HuH-7 (cell line): ENCODE measurements at regions not wholly inside any gene's neighbourhood (a gene's known extent, or its start where the extent isn't known, plus 50 kb on each side); places are given as distances from the start of the nearest gene placed in this dataset.

Source experiments
- DNase-seq: peaks from one replicate; pipeline ENCODE4 v3.0.0; 2011; ENCODE audit warnings: low spot score

DNA sequence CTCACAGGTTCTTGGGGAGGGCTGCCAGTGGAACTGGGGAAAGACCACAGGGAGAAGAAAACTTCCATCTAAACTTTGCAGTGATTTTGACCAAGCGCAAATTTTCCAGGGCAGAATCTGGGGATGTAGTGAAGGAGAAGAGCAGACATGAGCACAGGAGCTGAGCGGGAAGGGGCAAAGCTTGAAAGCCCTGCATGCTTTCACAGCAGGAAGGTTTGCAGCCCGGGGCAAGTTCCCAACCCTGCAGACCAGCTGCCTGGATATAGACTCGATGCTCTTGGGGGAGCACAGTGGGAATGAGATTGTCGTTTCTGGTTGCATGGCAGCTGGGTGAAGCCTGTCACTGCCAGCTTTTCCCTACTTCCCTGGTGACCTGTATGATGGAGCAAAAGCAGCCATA is 276.8 kb upstream of the RORB start:
- DNase-seq, result no peak

DNA sequence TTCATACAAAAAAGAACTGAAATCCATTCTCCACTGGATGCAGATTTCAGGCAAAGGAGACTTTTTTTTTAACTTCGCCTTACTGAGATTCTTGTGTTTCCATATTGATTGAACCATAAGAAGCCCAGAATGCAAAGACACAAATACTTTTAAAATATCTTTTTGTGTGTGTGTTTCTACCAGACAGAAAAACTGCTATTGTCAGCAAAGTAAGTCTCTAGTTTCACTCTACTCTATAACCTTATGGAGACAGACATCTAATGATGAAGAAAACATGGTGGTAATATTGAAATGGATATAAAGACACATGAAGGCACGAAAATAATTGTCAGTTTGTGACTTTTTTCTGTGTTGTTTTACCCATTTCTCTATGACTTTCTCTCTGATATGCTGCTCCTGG is 260.3 kb upstream of the RORB start:
- no peak for DNase-seq

DNA sequence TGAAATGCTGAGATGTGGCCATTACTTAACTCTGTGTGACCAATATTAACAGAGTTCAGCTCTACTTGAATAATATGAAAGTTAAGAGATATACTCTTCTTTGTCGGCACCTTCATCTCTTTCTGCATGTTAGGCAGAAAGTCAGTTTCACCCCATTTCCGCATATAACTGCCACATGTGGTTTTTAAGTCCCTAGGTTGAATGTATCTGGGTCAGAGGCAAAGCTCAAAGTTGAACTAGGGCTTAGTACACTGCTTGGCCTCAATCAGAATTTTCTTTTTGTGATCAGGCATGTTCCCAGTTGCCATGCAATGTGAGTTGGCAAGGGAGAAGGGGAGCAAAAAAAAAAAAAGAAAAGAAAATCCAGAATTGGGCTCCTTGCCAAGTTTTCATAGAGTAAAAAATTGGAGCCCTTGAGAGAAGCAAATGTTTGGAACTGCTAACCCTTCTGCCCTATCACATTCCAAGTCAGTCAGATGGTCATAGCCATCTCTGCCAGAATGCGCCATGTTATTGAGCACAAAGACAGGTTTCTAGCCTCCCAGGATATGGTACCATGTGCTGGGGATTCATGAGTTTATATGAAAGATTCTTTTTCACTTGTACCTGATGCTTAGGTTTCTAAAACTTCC is 251.2 kb upstream of the RORB start:
- no peak for DNase-seq

DNA sequence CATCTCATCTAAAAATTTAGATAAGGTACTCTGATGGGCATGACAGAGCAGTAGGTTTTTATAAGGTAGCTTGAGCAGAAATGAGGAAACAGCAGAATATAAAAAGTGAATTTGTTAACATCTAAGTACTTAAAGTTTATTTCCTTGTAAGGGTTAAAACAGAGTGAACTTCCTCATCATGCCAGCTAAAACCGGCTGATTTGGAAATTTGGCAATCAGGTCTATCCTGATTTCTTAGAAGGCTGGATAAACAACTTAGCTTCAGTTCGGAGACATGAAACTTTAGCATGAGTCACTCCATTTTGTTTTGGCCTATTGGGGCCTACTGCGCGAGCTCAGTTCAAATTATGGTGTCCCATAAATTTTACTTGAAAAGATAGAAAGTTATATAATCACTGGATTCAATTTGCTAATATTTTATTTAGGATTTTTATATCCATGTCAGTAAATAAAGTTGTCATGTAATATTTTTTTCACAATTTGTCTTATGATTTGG is 241.6 kb upstream of the RORB start:
- DNase-seq, result no peak

DNA sequence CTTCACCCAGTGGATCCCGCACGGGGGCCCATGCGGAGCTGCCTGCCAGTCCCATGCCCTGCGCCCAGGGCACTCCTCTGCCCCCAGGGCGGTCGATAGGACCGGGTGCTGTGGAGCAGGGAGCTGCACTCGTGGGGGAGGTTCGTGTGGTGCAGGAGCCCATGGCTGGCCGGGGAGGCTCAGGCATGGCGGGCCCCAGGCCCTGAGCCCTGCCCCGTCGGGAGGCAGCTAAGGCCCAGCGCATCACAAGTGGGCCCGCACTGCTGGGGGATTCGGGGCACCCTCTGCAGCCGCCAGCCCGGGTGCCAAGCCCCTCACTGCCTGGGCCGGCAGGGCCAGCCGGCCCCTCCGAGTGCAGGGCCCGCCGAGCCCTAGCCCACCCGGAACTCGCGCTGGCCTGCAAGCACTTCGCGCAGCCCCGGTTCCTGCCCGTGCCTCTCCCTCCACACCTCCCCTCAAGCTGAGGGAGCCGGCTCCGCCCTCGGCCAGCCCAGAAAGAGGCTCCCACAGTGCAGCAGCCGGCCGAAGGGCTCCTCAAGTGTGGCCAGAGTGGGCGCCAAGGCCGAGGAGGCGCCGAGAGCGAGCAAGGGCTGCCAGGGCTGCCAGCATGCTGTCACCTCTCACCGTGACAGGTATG is 221.1 kb upstream of the RORB start:
- DNase-seq, result no peak

DNA sequence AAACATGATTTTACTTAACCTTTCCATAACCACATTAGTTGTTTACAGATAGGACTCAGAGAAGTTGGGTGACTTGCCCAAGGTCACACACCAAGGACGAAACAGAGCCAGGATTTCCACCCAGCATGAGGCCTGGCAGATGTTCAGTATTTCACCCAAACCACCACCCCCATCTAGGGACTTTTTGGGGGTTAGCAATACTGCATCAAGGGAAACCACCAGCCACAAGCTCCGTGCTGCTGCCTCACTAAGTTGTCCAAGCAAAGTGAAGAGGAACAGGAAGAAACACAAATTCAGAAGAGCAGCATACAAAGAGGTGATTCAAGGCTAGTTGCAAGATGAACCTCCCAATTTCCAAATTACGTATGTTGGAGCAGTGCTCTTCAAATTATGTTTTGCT is 219.6 kb upstream of the RORB start:
- DNase-seq, result no peak

DNA sequence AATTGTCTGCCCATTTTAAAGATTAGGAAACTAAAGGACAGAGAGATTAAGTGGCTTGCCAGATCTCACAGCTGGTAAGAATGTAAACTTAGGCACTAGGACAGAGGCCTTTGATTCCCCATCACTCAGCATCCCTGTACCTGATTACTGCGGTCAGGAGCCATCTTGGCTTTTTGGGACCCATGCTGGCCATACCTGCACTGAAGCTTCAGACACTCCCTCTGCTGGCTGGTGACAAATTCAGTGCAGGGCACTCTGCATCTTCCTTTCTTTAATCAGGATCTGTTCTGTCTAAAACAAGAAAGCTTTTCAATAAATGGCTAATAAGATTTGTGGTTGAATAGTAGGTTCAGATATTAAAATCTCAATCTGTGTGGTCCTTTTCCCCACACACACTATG is 215.5 kb upstream of the RORB start:
- peak; percentile 39 for DNase-seq

DNA sequence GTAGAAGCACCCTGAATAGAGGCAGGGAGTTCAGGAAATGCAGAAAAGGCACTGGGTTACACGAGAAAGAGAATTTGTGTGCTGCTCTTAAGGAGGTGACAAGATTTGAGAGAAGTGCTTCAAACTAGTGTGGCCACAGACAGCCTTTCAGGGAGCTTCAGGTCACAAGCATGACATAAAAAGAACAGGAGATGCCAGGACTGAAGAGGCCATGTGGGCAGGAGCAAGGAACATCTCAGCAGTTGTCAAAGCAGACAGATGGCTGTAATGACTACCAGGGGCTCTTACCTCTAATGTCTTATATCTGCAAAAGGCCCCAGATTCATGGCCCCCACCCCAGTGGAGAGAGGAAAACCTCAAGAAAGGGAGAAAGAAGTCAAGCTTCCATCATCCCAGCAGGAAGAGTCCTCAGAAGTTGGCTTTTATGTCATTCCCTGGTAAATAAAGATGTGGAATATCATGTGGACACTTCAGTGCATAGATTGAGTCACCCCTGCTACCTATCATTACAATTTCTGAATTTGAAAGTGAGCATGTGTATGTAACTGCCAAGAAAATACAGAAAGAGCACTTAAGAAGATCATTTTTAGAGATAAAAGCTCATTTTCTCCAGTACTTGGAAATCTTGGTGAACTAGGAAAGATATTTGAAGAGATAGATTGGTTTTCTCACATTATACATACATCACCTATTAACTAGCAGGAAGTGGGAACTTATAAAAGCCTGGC is 214.4 kb upstream of the RORB start:
- DNase-seq, result no peak

DNA sequence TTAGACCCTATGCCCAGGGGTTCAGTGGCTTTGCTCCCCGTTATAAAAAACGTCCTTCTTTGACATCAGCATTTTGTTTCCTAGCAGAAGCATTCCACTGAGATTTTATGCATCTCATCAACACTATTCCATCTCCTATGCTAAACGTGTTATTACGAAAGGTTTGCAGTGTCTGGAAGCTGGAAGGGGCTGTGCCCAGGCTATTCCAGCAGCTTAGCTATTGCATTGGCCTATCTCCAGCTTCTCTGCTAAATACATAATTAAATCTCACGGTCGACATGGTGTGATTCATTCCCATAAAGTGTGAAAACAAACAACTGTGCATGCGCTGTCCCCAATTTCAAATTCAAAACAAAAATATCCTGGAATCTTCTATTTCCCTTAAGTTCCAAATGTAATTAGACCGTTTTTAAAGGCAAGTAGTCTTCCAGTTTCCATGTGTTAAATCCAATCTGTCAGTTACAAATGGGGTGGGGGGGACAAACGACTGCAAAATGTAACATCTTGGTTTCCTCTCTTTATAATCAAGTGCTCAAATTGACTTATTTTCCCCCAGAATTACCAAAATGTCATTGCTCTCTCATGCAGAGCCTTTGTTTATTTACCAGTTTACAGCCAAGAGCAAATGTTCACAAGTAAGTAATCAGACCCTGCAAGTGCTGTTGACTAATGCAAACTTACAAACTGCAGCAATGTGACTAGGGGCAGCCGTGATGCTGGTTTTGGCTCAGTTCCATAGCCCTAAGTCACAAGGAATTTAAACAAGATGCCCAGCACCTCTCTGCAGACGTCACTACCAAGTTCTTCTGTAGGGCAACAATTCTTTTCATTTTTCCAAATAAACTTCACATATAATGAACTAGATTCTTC is 212.3 kb upstream of the RORB start:
- no peak for DNase-seq

DNA sequence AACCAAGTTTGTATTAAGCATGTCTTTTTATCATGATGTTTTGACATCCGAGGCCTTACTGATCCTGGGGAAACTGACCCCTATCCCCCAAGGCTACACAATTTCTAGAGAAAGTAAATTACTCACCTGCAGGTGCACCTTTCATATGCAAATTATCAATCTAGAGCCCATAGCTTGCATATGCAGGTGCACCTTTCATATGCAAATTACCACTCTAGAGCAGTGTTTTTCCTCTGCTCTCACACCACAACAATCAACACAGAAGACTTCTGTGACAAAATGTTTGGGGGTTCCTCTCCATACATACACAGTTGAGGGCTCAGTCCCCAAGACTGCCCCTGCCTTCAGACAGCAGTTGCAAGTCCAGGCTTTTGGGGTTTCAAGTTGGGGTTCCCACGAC is 203.7 kb upstream of the RORB start:
- DNase-seq, result no peak

DNA sequence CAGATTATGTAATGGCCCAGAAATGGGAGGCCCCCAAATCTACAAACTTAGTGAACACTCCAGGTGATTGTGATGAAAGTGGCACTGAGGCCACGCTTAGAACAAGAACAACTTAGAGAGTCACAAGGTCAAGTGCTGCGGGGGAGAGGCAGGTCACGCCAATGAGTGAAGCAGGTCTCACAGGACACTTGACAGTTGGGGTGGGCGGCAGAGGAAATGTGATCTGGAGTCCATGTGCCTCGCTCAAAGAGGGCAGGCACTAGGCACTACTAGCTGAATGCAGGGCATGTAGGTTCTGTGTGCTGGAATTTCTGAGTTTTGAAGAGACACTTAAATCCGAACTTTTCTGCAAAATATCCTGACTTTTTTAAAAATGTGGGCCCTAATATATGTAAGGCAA is 193.2 kb upstream of the RORB start:
- no peak for DNase-seq

DNA sequence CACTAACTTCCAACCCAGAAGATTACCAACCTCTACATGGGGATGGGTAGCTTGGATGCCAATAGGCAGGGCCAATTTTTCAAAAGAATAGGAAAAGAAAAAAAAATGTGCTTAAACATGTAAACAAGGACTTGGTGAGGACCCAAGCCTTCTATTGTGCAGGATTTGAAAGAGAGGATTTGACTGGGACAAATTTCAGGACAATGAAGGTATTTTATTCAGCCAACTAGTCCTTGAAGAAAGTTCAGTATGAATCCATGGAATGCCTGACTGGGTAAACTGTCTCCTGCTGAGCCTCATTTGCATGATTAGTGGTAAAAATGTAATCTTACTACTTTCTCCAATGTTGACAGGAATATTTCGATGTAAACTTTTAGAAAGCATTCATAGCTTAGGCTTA is 192.5 kb upstream of the RORB start:
- no peak for DNase-seq

DNA sequence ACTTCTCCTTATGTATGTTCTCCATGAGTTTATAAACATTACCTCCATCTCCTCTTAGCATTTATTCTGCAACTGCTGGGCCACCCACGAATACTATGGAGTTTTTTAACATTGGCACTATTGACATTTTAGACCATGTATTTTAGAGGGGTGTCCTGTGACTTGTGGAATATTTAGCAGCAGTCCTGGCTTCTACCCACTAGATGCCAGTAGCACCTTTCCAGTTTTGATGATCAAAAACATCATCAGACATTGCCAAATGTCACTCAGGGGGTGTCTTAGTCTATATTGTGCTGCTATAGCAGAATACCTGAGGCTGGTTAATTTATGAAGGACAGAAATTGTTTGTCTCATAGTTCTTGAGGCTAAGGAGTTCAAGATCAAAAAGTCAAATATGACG is 187.5 kb upstream of the RORB start:
- no peak for DNase-seq

DNA sequence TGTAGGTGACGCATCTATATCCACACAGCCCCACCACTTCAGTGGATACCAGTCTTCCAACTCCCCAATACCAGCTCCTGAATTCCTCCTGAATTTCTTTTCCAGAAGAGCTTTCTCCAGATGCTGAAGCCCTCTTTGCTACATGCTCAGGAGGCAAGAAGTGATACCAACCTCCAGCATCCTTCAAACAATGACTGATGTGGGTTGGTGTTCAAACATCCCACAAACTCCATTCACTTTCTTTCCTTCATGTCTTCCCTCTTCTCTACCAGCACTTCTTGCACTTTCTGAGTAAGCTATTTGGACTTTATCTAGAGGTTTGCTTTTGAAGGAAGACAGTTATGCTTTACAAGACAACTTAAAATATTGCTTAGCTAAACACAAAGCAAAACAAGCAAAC is 179.9 kb upstream of the RORB start:
- no peak for DNase-seq

DNA sequence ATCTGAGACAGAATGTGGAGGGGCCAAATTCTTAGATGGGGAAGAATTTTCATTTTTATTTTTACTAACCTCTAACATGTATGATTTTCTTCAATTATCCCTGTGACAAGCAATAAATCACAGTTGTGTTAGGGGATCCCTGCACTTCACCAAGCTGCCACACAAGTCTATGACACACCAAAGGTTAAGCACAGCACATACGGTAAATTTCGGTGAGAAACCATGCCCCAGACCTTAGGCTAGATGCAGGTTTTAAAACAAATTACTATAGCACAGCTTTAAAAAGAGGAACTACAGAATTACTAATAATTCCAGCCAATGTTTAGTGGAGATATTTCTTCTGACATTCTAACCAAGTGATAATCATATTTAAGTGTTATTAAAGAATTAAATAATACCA is 175.7 kb upstream of the RORB start:
- no peak for DNase-seq

DNA sequence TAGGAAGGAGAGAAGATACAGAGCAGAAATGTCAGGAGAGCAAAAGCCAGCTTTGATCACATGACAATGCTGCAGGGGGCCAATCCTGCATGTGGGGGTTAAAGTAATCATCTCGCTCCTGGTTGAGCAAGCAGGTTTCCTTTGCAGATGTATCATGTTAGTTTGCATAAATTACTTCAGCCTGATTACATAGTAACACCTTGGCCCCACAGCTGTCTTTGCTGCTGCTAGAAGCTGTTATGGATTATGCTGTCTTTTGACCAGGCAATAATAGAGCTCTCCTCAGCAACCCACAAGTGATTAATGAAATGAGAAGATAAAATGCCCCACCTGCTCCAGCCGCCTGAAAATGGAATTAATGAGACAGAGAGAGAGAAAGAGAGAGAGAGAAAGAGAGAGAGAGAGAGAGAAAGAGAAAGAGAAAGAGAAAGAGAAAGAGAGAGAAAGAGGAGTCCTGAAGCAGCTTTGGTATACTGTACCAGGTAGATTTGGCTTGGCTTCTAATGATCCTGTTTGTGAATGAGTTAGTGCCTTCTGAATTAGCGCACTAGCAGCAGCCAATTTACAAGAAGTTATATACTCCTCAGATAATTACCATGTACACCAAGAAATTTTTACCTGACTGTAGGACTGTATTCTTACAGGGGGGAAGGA is 174.3 kb upstream of the RORB start:
- no peak for DNase-seq

DNA sequence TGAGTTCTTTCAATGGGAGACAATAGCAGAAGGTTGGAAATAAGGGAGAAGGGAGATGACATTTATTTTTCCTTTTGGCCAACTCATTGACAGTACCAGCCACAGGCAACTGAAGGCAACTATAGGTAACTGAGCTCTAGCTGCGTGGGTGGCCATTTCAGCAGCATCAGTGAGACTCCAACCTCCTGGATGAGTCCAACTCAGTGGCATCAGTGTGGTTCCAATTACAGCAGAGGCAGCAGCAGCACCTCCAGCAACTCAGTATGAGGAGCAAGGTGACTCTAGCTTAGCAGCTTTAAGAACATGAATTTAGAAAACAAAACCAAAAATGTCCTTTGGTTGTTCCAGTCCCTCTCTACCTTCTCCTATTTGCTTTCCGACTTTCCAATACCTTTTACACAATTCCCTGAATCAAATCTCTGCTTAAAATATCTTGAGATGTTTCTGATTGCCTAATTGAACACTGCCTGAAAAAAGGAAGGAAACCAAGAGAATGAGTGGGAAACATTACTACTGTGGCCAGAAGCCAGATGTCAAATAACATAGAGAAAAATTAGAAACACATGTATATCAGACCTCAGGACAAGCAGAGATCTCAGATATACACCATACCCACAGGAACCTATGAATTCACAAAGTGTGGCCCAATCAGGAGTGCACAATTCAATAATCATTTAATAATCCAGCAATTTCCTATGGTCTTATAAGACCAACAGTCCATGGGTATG is 166.5 kb upstream of the RORB start:
- no peak for DNase-seq

DNA sequence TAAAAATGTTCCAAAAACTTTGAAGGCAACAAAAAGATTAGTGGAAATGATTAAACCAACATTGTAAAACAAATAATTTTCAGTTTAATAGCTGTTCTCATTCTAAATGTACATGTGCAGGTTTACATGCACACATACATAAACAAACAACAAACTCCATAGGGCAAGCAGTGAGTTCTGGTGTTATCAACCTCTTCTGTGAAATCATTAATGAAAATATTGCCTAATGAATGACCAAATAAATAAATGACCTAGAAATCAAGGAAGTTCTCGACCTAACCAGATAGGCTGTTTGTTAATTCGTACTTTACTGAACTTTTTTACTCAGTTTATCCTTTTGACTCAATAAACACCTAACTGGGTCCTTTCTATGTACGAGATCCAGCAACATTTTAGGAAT is 165.5 kb upstream of the RORB start:
- no peak for DNase-seq

DNA sequence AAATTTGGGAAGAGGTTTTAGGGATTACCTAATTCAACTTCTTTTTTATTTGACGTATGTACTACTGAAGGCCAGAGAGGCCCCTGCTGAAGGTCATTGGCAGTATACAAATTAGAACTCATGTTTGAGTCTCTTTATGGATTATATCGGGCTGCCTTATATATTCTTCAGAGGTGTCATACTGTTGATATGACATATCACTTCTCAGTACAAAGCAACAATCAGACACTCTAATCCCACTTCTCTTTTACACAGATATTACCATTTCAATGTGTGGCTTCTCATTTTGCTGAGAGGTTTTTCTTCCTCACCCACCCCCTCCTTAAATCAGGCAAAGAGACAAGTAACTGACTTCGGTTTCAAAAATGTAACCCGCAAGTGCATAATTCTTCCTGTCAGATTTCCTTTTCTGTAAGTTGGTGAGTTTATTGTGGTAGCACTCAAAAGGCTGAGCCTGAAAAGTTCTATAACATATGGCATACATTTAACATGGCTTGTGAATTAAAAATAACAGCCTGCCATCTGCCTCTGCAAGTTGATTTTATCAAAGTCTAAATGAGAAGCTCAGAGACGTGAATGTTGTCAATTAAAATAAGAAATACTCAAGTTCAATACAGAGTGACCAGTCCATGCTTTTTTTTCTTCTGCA is 163.6 kb upstream of the RORB start:
- no peak for DNase-seq

DNA sequence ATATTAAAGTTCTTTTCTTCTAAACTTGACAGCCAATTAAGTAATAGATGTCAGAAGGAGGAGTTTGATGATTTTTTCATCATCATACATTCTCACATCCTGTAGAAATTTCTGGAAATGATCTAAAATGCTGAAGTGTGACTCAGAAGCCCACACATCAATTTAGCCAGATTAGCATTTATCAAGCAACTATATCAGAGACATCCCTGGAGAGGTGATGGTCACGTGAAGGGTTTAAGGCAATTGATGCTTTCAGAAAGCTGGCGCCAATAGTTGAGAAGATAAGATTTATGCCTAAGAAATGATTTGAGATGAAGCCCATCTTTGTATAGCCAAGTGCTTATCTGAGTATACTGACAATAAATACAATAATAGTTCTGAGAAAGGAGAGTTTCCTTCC is 162.9 kb upstream of the RORB start:
- no peak for DNase-seq

DNA sequence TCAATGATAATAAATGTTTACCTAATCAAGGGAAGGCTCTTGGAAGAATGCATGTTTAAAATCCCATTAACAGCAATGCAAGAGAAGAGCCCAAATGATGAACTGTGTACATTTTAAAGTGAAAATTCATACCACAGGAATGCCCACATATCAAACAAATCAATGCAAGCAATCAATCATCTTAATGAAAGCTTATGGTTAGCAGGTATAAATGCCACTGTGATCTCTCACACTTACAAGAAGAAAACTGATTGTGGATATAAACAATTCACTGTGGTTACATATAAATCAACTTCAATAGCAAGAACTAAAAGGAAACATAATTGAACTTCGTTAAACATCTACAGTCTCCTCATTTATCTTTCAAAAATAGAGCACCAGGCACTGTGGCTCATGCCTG is 161.0 kb upstream of the RORB start:
- DNase-seq, result no peak
